GM19328 (cell line): ENCODE measurements at regions not wholly inside any gene's neighbourhood (a gene's known extent, or its start where the extent isn't known, plus 50 kb on each side); places are given as distances from the start of the nearest gene placed in this dataset.

Experiments
- ATAC-seq: cut with Tn5 transposase; IDR thresholded peaks from one replicate; pipeline ENCODE4 v1.9.1; 2021; ENCODE audit warnings: mild to moderate bottlenecking, moderate library complexity; ENCODE audit not compliant: unreplicated experiment

DNA sequence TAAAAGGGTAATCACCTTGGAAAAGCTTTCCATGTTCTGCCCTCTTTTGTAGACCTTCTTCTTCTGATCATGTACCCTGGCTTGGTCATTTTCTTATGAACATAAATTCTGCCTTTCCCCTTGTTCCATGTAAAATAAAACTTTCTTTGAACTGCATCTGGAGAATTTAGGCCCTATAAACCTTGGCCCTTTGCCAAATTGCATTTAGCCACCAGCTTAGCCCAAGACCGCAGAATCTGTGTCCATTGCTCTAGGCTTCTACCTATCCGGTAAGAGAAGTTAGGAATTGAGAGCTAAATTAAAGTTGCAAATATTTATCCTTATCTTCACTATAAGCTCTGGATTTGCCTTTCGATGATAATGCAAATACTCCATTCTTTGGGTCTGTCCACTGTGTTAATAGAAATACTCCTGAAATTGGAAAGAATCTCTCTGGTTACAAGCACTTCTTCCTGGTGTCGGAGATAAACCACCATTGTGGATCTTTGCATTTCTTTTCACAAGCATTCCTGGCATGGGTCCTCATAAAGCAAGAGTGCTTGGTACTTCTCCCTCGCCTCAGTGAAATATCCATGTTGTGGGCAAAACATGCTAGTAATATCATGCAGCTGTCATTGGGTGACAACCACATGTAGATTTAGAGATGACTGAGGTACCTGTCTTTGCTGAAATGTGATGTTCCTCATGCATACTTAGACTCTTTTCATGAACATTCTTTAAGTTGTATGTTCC lies 698.0 kb upstream of the WWC1 start:
- ATAC-seq: no peak

DNA sequence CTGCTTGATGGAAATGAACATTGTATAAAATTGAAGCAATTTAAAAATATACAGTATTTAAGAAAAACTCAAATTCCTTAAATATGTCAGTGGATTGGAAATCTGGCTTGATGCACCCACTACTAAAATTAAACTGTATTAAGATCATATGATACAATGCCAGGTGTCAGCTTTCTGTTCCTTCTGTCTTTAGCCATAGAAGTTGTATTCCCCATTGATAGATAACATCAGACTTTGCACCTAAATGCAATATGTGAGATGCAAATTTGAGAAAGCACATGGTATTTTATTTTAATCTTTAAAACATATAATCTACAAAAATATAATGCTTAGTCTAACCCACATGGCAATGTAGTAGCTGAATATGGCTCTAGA lies 697.4 kb upstream of the WWC1 start:
- no peak for ATAC-seq

DNA sequence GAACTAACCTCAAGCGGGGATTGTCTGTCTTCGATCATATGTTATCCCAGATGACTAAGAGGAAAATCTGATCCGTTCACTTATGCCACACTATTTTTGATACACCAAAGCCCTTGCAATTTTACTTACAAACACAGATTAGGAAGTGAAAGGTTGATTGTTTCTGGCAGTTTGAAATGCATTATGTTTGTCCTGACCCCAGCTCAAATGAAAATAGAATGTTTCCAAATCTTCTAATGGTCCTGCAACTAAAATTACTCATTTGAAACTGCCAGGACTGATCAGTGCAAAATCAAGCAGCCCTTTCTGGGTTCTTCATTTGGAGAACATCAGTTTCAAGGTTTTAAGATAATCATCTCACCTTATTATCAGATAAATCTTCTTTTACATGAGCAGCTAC lies 696.7 kb upstream of the WWC1 start:
- no peak for ATAC-seq

DNA sequence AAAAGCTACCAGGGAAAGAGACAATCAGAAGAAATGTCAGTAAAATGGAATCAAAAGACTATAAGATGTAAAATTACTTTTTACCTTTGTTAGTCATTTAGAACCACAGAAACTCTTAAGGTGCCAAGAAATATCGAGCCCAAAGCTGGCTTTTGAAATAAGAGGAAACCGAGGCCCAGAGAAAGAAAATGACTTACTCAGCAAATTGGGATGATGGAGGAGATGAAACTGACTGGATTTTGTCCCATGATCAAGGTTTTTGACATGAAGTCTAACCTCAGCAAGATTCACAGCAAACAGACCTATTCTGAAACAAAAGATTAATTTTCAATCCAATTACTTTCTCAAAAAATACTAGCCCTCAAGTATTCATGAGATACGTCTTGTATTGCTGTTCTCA lies 696.2 kb upstream of the WWC1 start:
- ATAC-seq: no peak

DNA sequence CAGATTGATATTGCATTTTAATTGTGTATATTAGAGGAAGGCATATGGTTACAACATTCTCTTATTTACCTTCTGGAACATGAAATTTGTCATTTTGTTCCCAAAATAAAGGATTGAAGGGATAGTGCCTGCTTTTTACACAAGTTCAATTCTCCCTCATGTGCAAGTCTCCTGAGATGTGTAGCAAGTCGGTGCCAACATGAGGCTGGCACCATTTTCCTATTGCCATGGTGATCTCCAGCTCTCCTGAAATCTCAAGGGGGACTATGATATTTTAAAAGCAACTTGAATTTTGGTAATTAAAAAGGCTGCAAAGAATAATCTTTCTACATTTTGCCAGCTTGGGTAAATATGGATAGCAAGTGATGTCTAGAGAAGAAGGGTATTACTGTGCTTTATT lies 693.3 kb upstream of the WWC1 start:
- ATAC-seq: no peak

DNA sequence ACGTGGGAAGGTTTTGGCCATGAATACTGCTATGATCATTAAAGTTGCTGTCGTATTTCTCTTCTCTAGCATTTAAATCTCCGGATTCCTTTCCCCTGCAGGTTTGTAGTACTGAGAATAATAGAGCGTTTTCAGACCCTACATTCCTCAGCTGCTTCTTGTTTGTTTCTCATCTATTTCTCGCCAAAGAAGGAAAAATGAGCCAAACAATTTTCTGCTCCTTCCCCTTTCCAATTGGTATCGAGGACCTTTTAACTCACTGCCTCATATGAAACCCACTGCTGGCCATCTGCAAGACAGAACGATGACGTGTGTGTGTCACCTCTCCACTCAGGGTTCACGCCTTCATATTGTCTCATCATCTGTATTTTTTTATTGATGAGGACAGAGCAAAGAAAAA lies 689.4 kb upstream of the WWC1 start:
- no peak for ATAC-seq

DNA sequence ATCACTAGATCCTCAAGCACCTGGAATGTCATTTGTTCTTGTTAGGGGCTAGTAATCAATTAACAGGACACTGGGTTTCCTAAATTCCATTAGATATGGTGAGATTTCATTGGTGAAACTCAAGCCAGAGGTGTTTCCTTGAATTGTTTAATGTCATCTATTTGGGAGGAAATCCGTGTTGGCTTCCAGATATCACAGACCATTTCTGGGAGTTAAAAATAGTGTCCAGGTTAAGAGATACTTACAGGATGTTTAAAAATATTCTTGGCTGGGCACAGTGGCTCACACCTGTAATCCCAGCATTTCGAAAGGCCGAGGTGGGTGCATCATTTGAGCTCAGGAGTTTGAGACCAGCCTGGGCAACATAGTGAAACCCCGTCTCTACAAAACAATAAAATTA lies 688.3 kb upstream of the WWC1 start:
- no peak for ATAC-seq

DNA sequence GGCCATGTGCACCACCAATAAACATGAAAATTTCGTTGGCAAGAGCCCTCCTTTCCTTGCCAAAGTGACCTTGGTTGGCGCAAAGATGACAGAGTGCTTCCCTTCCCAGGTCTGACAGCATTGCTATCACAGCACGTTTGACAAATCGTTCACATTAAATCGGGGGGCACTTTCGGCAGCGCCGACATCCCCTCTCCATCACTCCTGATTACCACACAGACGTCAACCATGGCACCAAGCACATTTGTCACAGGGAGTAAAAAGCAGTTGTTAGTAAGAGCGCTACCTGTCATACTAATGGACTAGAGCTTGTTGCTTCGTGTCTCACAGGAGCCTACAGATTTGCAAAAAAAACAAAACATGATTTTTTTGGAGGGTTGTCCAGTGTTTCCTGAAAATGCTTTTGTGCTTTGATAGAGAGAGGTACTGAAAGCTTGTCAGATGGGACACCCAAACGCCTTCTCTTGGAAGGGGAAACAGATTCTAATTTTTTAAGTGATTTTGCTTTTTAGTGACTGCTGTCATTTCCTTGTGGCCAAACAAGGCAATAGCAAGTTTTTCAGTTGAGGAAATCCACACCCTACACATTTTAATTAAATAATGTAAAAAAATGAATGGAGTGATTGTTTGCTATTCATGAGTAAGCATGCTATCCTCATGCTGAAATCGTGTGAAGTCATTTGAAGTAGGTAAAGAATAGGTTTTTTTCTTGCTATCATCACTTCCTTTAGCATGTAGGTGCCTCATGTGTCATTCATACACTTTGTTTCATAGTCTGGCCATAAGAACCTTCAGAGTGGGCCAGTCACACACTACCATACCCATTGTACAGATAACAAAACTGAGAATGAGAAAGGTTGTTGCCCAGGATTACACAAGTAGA lies 682.8 kb upstream of the WWC1 start:
- no peak for ATAC-seq

DNA sequence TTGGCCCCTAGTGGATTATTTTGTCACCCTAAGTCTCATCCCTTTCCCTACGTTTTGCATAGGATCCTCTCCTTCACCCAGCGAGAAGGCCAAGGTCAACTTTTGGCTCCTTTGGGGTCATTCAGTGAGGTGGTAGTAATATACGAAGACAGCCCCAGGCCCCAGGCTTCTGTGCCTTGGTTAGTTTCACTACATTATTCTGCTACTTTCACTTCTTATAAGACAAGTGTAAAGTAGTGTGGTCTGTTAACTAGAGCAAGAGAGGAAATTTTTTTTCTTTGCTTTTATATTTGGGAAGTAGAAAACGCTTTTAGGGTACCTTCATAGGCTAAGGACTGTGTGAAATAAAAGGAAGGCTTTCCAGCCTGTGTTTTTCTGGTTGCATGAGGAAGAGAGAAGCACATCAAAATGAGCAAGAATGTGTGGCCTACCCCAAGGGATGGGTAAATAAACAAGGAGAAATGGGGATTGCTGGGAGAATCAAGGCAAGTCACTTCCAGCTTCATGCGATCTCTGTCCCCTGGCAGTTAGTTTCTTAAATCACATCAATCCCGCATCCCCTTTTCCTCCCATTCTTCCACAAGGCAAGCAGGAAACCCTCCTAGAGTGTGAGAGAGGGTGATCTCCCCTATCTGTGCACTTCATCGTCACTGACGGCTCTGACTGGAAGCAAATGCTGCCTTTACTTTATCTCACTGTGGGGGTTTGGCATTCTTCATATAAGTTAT lies 677.0 kb upstream of the WWC1 start:
- no peak for ATAC-seq

DNA sequence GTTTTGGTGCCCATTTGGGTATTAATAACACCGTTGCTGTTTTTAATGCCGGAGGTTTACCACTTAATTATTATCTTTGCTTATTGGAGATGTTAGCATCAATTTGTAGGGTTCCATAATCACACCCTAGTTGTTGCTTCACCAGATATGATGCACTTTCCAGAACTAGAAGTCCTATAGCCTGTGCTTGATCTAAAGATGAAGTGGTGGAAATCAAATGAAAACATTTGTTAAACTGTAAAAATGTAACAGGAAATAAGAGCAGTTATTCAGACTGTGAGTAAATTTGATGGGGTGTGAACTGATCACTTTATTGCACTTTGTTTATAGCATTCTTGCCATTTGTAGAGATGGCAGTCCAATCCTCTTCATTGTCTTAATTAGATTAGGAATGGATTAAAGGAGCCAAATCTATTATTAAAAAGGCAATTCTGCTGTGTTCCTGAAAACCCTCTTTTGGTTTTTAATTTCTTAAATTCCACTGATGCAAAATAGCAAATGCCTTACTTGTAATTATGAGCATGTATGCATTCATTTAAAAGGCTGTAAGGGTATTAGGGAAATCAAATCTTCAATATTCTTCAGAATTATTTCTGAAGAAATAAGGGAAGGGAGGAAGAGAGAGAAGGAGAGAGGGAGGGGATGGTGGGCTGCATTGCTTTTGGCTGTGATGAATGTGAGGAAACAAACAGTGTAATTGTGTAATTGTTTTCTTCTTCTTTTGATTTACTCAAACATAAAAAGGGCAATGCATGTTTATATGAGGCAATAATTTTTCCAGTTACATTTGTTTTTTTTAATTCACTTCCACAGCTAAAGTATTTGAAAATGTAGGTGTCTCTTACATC lies 675.2 kb upstream of the WWC1 start:
- ATAC-seq: no peak

DNA sequence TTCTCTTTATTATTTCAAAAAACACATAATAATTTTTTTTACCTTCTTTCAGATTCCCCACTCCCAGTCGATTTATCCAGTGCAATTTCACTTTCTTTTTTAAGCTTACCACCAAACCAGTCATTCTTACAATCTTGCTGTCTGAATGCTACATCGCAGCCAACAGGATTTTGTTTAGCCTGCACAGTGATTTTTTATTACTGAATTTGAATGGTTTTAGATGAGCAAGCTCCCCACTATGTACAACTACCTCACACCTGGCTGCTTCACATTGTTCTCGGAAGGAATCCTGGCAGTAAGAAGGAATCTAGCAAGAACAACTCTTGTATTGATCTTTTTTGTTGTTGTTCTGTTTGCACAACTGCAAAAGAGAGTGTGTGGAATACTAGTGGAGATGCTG lies 668.1 kb upstream of the WWC1 start:
- ATAC-seq: no peak

DNA sequence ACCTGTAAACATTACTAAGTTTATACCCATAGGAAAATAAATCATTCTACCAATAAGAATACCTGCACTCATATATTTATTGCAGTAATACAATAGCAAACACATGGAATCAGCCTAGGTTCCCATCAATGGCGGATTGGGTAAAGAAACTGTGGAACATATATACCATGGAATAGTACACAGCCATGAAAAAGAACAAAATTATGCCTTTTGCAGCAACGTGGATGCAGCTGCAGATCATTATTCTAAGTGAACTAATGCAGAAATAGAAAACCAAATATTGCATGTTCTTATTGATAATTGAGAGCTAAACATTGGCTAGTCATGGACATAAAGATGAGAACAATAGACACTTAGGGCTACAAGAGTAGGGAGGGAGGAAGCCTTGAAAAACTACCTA lies 667.4 kb upstream of the WWC1 start:
- no peak for ATAC-seq

DNA sequence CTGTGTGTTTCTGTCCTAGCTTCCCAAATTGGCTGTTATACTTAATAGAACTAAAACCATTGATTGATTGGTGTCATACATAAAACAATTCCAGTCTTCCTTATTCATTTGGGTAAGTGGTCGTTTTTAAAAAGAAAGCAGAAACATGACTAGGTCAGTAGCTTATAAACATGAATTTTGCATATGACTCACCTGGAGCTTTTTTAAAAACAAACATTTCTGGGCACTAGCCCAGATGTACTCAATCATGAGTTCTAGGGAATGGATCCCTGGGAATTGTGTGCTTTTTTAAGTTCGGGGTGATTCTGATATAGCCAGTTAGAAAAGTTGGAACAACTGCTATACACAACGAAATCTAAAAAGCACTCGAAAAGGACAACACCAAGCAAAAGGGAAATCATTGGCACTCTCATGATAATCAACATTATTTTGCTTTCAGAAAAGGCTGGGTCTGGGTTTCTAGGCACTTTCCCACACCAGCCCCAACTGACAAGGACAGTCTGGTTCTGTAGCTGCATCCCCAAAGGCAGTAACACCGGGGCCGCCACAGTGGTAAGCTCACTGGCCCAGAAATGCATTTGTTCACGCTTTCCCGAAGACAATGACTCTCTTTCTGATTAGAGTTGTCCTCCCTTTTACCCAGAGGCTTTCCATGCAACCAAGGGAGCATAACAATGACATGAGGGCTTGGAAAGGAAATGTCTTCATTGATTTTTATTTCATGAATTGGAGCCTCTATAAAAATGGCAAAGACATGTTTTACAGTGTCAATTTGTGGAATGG lies 664.9 kb upstream of the WWC1 start:
- no peak for ATAC-seq

DNA sequence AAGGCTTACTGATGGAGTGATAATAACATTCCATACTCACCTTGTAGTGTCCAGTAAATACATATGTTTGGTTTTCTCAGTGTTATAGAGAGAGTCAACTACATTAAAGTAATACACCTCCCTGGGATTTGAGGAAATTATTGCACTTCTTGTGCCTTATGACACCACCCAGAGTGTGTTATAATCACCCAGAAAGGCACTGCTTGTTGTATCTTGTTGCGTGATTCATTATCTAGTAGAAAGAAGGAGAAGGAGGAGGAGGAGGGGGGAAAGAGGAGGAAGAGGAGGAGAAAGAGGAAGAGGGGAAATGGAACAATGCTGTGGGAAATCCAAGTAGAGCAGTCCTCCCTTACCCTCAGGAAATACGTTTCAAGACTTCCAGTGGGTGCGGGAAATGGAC lies 661.8 kb upstream of the WWC1 start:
- ATAC-seq: no peak

DNA sequence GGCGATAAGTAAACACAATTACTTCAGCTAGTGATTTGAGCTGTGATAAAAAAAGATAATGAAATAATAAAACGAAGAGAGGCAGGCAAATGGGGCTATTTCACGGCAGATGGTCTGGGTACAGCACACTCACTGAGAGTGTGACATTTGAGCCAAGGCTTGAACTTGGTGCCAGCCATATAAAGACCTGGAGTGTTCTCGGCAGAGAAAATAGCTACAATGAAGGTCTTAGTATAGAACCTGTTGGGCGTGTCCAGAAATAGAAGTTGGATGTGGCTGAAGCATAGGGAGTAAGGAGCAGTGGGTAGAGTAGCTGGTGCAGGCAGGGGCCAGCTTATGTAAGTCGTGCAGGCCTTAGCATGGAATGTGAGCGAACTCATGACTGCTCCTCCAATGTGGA lies 660.3 kb upstream of the WWC1 start:
- no peak for ATAC-seq

DNA sequence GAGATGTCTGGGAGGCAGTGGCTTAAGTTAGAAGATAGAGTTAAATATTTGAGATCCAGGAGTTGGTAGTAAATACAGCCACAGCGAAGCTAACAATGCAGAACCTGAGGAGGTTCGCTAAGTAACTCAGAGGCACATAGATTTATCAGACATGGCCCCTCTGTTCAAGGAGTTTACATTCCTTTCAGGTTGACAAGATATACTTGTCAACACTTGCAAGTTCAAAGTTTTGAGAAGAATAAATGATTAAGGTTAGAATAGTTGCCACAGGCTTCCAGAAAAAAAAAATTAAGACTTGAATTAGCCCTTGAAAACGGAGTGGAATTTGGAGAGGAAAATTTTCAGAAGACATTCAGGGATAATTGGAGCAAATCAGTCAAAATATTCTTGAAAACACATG lies 658.3 kb upstream of the WWC1 start:
- ATAC-seq: no peak

DNA sequence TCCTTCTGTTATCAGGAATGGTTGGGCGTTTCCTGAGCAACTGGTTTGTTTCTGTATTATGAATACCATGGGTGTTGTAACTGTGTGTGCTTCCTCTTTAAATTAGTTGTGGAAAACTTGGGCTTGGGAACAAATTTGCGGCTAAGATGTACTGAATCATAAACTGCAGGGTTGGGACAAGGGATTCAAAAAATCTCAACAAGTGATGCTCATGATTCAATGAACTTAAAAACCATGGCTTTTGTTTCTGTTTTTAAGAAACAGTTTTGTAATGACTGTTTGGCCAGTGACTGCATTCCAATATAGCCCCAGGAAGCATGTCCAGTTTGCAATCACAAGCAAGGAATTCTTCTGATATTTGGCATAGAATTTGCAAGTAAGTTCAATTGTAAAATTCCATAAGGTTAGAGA lies 657.5 kb upstream of the WWC1 start:
- ATAC-seq: no peak

DNA sequence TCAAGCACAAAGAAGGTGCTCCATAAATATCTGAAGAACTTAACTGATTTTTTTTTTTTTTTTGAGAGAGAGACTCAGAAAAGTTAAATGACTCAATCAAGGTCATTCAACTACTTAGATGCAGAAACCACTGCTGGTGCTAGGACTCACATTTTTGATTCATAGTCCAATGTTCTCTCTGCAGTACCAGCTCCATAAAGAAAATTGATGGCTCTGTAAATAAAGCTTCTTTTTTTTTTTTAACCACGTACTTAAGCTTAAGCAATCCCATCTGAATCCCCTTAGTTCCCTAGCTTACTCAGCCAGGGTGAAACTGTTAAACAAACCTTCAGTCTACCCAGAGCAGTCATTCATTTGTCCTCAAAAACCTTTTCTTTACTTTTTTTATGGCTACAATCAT lies 657.0 kb upstream of the WWC1 start:
- no peak for ATAC-seq

DNA sequence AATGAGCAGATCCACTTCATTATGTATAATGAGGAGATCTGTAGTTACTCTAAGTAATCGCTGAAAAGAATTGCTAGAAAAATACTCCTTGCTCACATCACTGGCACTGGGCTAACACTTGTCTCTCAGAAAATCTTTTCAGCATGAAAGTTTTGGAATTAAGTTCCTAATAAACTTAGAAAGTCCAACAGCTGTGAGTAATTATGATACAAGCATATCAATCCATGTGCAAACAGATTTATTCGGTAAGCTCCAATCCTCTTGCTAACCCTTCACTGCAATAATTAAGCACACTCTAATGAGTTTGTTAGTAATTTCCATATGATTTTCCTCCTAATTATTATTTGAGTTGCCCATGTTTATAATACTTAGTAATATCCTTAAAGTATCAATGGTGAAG lies 652.6 kb upstream of the WWC1 start:
- ATAC-seq: no peak

DNA sequence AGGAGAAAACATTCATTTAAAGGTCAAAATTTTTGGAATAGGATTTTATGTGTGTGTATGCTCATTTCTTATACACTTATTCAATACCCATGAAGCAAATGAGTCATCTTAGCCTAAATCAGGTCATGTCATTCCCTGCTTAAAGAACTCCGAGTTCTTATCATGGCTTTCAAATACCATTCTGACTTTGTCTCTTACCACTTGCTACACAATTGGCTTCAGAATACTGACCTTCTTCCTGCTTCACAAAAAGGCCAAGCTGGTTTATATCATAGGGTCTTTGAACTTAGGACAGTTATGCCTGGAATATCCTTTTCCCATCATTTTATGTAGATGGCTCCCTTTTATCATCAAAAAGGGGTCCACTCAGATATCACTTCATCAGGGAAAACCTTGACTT lies 652.2 kb upstream of the WWC1 start:
- no peak for ATAC-seq
